Body of pancreas (tissue), 4 donors: ENCODE measurements at regions not wholly inside any gene's neighbourhood (a gene's known extent, or its start where the extent isn't known, plus 50 kb on each side); places are given as distances from the start of the nearest gene placed in this dataset.

Experiments
- POLR2A ChIP-seq, 3 donors: fragments of 450-650 bp; IDR thresholded peaks; one replicate each; pipeline ENCODE4 v1.6.1; 2016; ENCODE audit warnings: antibody characterized with exemption in 3 of 3, mild to moderate bottlenecking in 2 of 3
- TF ChIP-seq, protein P1 (sequence below), 7 experiments: fragments of 450-650 bp in 4 of 7; fragments of 200-600 bp in 3 of 7; sonication (generic) in 3 of 7; IDR thresholded peaks; one replicate each; pipeline ENCODE4 v1.5.1; 2016 to 2019; ENCODE audit warnings: antibody characterized with exemption in 7 of 7

- no peak for TF ChIP-seq POLR2A (IDR thresholded peaks at IDR 0.05)
- TF ChIP-seq, protein P1, sequence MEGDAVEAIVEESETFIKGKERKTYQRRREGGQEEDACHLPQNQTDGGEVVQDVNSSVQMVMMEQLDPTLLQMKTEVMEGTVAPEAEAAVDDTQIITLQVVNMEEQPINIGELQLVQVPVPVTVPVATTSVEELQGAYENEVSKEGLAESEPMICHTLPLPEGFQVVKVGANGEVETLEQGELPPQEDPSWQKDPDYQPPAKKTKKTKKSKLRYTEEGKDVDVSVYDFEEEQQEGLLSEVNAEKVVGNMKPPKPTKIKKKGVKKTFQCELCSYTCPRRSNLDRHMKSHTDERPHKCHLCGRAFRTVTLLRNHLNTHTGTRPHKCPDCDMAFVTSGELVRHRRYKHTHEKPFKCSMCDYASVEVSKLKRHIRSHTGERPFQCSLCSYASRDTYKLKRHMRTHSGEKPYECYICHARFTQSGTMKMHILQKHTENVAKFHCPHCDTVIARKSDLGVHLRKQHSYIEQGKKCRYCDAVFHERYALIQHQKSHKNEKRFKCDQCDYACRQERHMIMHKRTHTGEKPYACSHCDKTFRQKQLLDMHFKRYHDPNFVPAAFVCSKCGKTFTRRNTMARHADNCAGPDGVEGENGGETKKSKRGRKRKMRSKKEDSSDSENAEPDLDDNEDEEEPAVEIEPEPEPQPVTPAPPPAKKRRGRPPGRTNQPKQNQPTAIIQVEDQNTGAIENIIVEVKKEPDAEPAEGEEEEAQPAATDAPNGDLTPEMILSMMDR (IDR thresholded peaks at IDR 0.05) = no peak
These were observed 1284.5 kb downstream of the EFNA5 start for GRCh38 chr5:106386287-106386686.
